H9 (cell line): ENCODE measurements at regions not wholly inside any gene's neighbourhood (a gene's known extent, or its start where the extent isn't known, plus 50 kb on each side); places are given as distances from the start of the nearest gene placed in this dataset.

Experiments used
- DNase-seq: peaks from one replicate; pipeline ENCODE4 v3.0.0-alpha.2; 2017
- H2AFZ ChIP-seq: one replicate; pipeline ENCODE4 v1.6.1; 2013; ENCODE audit warnings: mild to moderate bottlenecking, low read length, control low read depth, moderate library complexity
- H2AK5ac ChIP-seq: 2 replicates; pipeline ENCODE4 v1.6.1; 2013; ENCODE audit warnings: low read length, control low read depth, mixed read lengths; ENCODE audit not compliant: insufficient read length
- H2BK120ac ChIP-seq: one replicate; pipeline ENCODE4 v1.6.1; 2013; ENCODE audit warnings: low read depth, mild to moderate bottlenecking, low read length, control low read depth, inconsistent platforms; ENCODE audit not compliant: poor library complexity, severe bottlenecking
- H2BK12ac ChIP-seq: 2 replicates; pipeline ENCODE4 v1.6.1; 2013; ENCODE audit warnings: low read length, control low read depth, mixed read lengths, low read depth; ENCODE audit not compliant: insufficient read length
- H2BK15ac ChIP-seq: 2 replicates; pipeline ENCODE4 v1.6.1; 2013; ENCODE audit warnings: low read depth, low read length, control low read depth
- H2BK20ac ChIP-seq: one replicate; pipeline ENCODE4 v1.6.1; 2013; ENCODE audit warnings: low read depth, mild to moderate bottlenecking, low read length, control low read depth, inconsistent platforms; ENCODE audit not compliant: poor library complexity, severe bottlenecking
- H2BK5ac ChIP-seq: 2 replicates; pipeline ENCODE4 v1.6.1; 2013; ENCODE audit warnings: low read length, control low read depth, mixed read lengths; ENCODE audit not compliant: insufficient read length
- H3K14ac ChIP-seq: 2 replicates; pipeline ENCODE4 v1.6.1; 2013; ENCODE audit warnings: low read length, control low read depth; ENCODE audit not compliant: insufficient read depth
- H3K18ac ChIP-seq: 2 replicates; pipeline ENCODE4 v1.6.1; 2013; ENCODE audit warnings: low read depth, mild to moderate bottlenecking, mixed read lengths, low read length, control low read depth; ENCODE audit not compliant: insufficient read length
- H3K23ac ChIP-seq: 2 replicates; pipeline ENCODE4 v1.6.1; 2013; ENCODE audit warnings: low read length, control low read depth, mixed read lengths, low read depth; ENCODE audit not compliant: insufficient read length
- H3K23me2 ChIP-seq: 2 replicates; pipeline ENCODE4 v1.6.1; 2013; ENCODE audit warnings: low read depth, mild to moderate bottlenecking, mixed read lengths, low read length, control low read depth; ENCODE audit not compliant: insufficient read length, poor library complexity, severe bottlenecking
- H3K27ac ChIP-seq: 2 replicates; pipeline ENCODE4 v1.5.1; 2013; ENCODE audit warnings: low read length, control low read depth, mixed read lengths, low read depth; ENCODE audit not compliant: insufficient read length
- H3K27me3 ChIP-seq: 2 replicates; pipeline ENCODE4 v1.6.1; 2013; ENCODE audit warnings: low read length, control low read depth, inconsistent platforms; ENCODE audit not compliant: insufficient read depth
- H3K4ac ChIP-seq: 2 replicates; pipeline ENCODE4 v1.6.1; 2013; ENCODE audit warnings: low read depth, mild to moderate bottlenecking, control low read depth, inconsistent platforms, low read length, moderate library complexity
- H3K4me1 ChIP-seq: 2 replicates; pipeline ENCODE4 v1.6.1; 2013; ENCODE audit warnings: low read length, control low read depth, inconsistent platforms; ENCODE audit not compliant: insufficient read depth
- H3K4me2 ChIP-seq: 2 replicates; pipeline ENCODE4 v1.6.1; 2013; ENCODE audit warnings: low read length, control low read depth, mixed read lengths; ENCODE audit not compliant: insufficient read length, insufficient read depth
- H3K56ac ChIP-seq: 2 replicates; pipeline ENCODE4 v1.6.1; 2013; ENCODE audit warnings: low read depth, mild to moderate bottlenecking, mixed read lengths, low read length, control low read depth; ENCODE audit not compliant: insufficient read length
- H3K79me1 ChIP-seq: 2 replicates; pipeline ENCODE4 v1.6.1; 2013; ENCODE audit warnings: low read depth, mild to moderate bottlenecking, moderate library complexity, low read length, control low read depth, inconsistent platforms; ENCODE audit not compliant: insufficient read depth, poor library complexity, severe bottlenecking
- H3K79me2 ChIP-seq: 2 replicates; pipeline ENCODE4 v1.6.1; 2013; ENCODE audit warnings: low read length, control low read depth, inconsistent platforms; ENCODE audit not compliant: insufficient read depth
- H3K9ac ChIP-seq: 2 replicates; pipeline ENCODE4 v1.6.1; 2013; ENCODE audit warnings: low read length, control low read depth, mixed read lengths; ENCODE audit not compliant: insufficient read length; ENCODE audit errors: extremely low read depth
- H3K9me3 ChIP-seq: one replicate; pipeline ENCODE4 v1.6.1; 2013; ENCODE audit warnings: low read depth, low read length, inconsistent platforms; ENCODE audit not compliant: control insufficient read depth
- H3T11ph ChIP-seq: one replicate; pipeline ENCODE4 v1.6.1; 2013; ENCODE audit warnings: mild to moderate bottlenecking, low read length, control low read depth, inconsistent platforms
- H4K20me1 ChIP-seq: one replicate; pipeline ENCODE4 v1.6.1; 2013; ENCODE audit not compliant: control insufficient read depth, insufficient read length, insufficient read depth
- H4K5ac ChIP-seq: 2 replicates; pipeline ENCODE4 v1.6.1; 2013; ENCODE audit warnings: low read depth, mild to moderate bottlenecking, mixed read lengths, low read length, control low read depth; ENCODE audit not compliant: insufficient read length
- H4K8ac ChIP-seq: replicated peaks from 2 replicates; pipeline ENCODE4 v1.6.1; 2013; ENCODE audit warnings: low read length, control low read depth, mixed read lengths, low read depth; ENCODE audit not compliant: insufficient read length
- H4K91ac ChIP-seq: 2 replicates; pipeline ENCODE4 v1.6.1; 2013; ENCODE audit warnings: low read depth, mild to moderate bottlenecking, moderate library complexity, mixed read lengths, low read length, control low read depth; ENCODE audit not compliant: insufficient read length
- H3K27ac Mint-ChIP-seq, 3 experiments: 2 replicates in 2 of 3; 3 replicates in 1 of 3; pipeline ENCODE4 v1.8.0; 2020 to 2021; ENCODE audit warnings: mixed read lengths in 3 of 3, mild to moderate bottlenecking in 1 of 3, moderate library complexity in 1 of 3
- H3K27me3 Mint-ChIP-seq: 2 replicates; pipeline ENCODE4 v1.8.0; 2021; ENCODE audit warnings: low read depth, mild to moderate bottlenecking, moderate library complexity, mixed read lengths
- H3K36me3 Mint-ChIP-seq, 3 experiments: 2 replicates in 2 of 3; 3 replicates in 1 of 3; pipeline ENCODE4 v1.8.0; 2020 to 2021; ENCODE audit warnings: low read depth in 3 of 3, mixed read lengths in 3 of 3; ENCODE audit not compliant: insufficient read depth in 1 of 3
- H3K4me1 Mint-ChIP-seq, 2 experiments: 2 replicates each; pipeline ENCODE4 v1.8.0; 2020; ENCODE audit warnings: mixed read lengths in 2 of 2
- H3K4me3 Mint-ChIP-seq, 2 experiments: 2 replicates in 1 of 2; 3 replicates in 1 of 2; pipeline ENCODE4 v1.8.0; 2020 to 2021; ENCODE audit warnings: mild to moderate bottlenecking in 2 of 2, mixed read lengths in 2 of 2, moderate library complexity in 1 of 2
- H3K9me3 Mint-ChIP-seq, 2 experiments: 2 replicates in 1 of 2; 3 replicates in 1 of 2; pipeline ENCODE4 v1.8.0; 2020; ENCODE audit warnings: mild to moderate bottlenecking in 2 of 2, mixed read lengths in 2 of 2, moderate library complexity in 1 of 2
- CTCF ChIP-seq: fragments of 200-600 bp; sonication (generic); conservative IDR thresholded peaks from 3 replicates; pipeline ENCODE4 v1.8.0; 2021; ENCODE audit warnings: antibody characterized with exemption, mild to moderate bottlenecking
- WGBS: extraction: QIAGEN DNeasy Blood & Tissue Kit; methylation state at CpG from one replicate; pipeline ENCODE4 v1.1.7; 2013; ENCODE audit warnings: missing lambda C conversion rate, low lambda C conversion rate, mixed read lengths; ENCODE audit not compliant: insufficient read length; ENCODE audit errors: extremely low coverage; 5-methylcytosine and 5-hydroxymethylcytosine counted together

- no peak for TF ChIP-seq CTCF
- H3T11ph ChIP-seq, result no peak overlapping the region
- no peak overlapping the region for H3K56ac ChIP-seq
- H3K79me1 ChIP-seq, result no peaks in the 10 kb centered on the region
- H3K4me2 ChIP-seq, result no peak overlapping the region
- no peak overlapping the region for H3K23ac ChIP-seq
- H3K4ac ChIP-seq, result no peak overlapping the region
- H3K9me3 ChIP-seq, result peaks cover 6% of the 10 kb centered on the region
- Mint-ChIP-seq H3K27ac (no peak overlapping the region), H3K36me3 (peaks cover 0 to 7% (median 0%) of the 10 kb centered on the region in 3 experiments; a peak in 2 of 7 replicates), H3K4me1 (peaks cover 0 to 2% of the 10 kb centered on the region in 2 experiments; a peak in 1 of 4 replicates), H3K4me3 (no peak overlapping the region), H3K9me3 (peaks cover 8 to 9% of the 10 kb centered on the region in 2 experiments; a peak in 3 of 5 replicates), H3K27me3 (no peaks in the 10 kb centered on the region)
- H3K27ac ChIP-seq, result no peak overlapping the region
- H3K27me3 ChIP-seq, result no peaks in the 10 kb centered on the region; the same call in 1 of the 2 replicates
- H3K14ac ChIP-seq, result no peak overlapping the region
- H4K5ac ChIP-seq, result no peak overlapping the region
- H3K23me2 ChIP-seq, result no peaks in the 10 kb centered on the region
- H2BK15ac ChIP-seq, result no peak overlapping the region
- H2BK120ac ChIP-seq, result no peak overlapping the region
- no peak for DNase-seq
- no peak overlapping the region for H2BK5ac ChIP-seq
- no peak overlapping the region for H3K18ac ChIP-seq
- H3K79me2 ChIP-seq, result no peaks in the 10 kb centered on the region
- no peak overlapping the region for H2BK12ac ChIP-seq
- no peaks in the 10 kb centered on the region for H3K4me1 ChIP-seq
- no peak overlapping the region for H2AK5ac ChIP-seq
- no peaks in the 10 kb centered on the region for H4K20me1 ChIP-seq
- H2AFZ ChIP-seq, result no peak overlapping the region
- H2BK20ac ChIP-seq, result no peak overlapping the region
- no CpG with 5 or more reads among the region's 1 CpG for WGBS
- H3K9ac ChIP-seq, result no peak overlapping the region
- H4K91ac ChIP-seq, result no peak overlapping the region
- no peak overlapping the region for H4K8ac ChIP-seq
Measured at GRCh38 chr17:13793951-13794350, 192.2 kb upstream of the HS3ST3A1 start.
